GM03348 (cell line): ENCODE measurements at regions not wholly inside any gene's neighbourhood (a gene's known extent, or its start where the extent isn't known, plus 50 kb on each side); places are given as distances from the start of the nearest gene placed in this dataset.

ENCODE experiments used
- DNase-seq: peaks from one replicate; pipeline ENCODE4 v3.0.0; 2012; ENCODE audit warnings: low spot score

DNA sequence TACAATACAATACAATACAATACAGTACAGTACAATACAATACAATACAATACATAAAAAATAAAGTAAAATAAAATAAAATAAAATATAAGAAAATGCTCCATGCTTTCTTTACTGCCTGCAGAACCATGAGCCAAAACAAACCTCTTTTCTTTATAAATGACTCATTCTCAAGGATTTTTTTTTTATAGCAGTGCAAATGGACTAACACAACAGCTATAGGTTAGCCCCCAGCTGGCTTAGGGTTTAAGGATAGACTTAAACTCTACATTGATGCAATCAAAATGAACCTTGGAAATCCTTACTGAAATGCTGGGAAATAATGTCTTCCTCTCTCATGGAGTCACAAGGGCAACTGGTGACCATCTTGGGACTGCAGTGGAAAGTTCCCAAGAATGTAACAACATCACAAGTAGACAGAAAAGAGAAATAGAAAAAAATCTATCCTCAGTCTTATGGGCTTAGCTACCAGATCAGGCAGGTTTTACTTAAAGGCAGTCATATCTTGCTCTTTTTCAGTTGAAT is 348.9 kb downstream of the ARL4A start:
- no peak for DNase-seq

DNA sequence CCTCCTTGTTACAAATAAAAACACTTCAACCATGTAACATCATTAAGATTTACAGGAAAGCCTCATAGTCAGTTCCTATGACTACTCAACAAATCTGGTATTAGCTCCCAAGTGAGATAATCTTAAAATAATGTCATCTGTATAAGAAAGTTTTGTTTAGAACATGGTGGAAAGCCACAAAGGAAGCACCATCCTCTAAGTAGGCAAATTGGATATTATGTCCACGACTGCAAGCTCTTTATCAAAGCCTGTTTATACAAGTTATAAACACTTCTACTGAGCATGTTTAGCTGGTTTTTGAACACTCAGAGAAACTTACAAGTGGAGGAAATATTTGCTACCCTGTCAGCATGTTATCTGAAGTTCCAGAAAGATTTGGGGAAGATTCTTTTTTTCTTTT is 349.8 kb downstream of the ARL4A start:
- DNase-seq, result no peak

DNA sequence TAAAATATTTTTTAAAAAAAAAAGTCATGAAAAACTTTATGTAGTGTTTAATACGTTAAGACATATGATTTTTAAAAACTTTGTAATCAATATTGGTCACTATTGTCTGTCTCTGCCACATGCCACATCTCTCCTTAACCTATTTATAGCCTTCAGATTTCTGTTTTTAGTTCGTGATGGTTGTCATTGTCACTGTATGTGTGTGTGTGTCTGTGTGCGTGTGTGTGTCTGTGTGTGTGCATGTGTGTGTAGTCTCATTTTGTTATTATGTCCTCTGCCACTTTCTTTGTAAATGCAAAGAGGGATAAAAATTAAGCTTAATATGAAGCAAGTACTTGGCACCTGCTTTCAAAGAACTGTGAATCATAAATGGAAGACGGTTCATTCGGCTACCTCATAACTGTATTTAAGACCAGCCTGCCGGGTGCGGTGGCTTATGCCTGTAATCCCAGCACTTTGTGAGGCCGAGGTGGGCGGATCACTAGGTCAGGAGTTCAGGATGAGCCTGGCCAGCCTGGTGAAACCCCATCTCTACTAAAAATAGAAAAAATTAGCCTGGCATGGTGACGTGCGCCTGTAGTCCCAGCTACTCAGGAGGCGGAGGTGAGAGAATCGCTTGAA is 354.0 kb downstream of the ARL4A start:
- no peak for DNase-seq

DNA sequence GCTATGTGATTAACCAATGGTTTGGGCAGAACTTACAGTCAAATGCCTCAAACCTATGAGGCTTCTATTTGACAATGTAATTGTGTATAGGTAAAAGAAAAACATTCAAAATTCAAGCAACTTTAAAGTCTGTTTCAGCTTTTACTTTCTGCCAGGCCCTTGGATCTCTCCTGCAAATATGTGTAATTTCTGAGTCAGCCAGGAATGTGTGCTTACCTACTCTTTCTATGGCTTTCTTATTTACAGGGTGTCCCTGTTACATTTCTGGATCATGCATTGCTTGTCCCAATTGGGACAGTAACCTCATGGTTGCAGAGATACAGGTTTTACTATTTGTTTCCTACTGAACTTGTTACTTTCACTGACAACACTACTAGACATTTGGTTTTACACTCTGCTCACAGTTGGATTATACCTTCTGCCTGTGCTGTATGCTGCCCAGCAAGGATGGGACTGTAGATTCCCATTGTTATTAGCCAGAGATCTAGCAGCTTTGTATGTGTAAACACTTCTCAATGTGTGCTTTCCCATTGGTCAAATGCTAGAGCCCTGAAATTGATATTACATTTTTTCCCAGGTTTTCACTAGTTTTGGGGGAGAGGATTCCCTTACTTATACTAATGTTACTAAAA is 355.3 kb downstream of the ARL4A start:
- DNase-seq, result peak; percentile 8

DNA sequence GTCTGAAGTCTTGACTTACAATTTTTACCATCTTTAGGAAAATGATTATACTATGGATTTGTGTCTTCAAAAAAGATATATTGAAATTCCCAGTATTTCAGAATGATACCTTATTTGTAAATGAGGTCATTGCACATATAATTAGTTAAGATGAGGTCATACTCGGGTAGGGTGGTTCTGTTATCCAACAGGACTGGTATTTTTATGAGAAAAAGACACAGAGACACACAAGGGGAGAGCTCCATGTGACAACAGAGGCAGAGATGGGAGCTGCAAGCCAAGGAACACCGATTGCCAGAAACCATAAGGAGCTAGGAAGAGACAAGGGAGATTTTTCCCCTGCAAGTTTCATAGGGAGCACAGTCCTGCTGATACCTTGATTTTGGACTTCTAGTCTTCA is 356.9 kb downstream of the ARL4A start:
- DNase-seq, result no peak

DNA sequence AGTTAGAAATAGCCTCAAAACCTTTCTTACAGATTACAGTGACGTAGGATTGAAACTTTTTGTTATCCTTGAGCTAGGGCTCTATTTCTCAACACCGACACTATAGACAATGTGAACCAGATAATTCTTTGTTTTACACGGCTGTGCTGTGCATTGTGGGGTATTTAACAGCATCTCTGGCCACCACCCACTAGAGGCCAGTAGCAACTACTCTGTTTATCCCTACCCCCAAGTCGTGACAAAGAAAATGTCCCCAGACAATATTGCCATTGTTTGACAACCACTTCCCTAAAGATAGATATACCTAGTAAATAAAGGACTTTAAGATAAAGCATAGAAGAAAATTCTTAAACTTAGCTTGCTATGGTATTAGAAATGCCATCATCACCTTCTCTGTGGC is 359.6 kb downstream of the ARL4A start:
- no peak for DNase-seq

DNA sequence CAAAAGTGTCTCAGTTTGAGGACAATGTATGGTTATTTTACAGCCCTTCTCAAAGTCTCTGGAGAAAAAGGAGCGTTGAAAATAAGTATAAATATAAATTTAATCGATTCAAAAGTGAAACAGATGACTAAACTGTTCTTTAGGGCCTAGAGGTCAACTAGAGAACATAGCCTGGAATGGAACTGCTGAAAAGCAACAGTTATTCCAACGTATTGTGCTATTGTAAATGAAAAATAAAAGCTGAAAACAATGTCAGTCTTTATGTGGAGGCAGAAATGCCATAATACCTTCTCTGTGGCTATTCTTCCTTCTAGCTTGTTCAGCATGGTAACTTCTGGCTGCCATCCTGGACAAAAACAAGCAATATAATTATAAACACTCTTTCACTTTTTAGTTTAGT is 362.5 kb downstream of the ARL4A start:
- no peak for DNase-seq

DNA sequence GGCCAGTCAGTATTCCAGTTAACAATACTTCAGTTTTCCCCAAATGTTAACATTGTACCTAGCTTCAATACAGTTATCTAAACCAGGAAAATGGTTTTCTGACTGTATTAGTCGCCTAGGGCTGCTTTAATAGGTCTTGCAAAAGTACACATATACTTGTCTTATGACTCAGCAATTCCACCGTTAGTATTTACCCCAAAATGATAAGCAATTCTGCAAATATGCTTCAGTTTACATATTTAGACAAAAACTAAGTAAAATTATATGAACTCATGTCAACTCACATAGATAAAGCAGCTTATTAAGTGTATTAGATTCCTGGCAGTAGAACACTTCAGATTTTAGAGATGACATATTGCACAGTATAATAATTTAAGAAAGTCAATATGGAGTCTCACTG is 363.3 kb downstream of the ARL4A start:
- peak; percentile 55 for DNase-seq

DNA sequence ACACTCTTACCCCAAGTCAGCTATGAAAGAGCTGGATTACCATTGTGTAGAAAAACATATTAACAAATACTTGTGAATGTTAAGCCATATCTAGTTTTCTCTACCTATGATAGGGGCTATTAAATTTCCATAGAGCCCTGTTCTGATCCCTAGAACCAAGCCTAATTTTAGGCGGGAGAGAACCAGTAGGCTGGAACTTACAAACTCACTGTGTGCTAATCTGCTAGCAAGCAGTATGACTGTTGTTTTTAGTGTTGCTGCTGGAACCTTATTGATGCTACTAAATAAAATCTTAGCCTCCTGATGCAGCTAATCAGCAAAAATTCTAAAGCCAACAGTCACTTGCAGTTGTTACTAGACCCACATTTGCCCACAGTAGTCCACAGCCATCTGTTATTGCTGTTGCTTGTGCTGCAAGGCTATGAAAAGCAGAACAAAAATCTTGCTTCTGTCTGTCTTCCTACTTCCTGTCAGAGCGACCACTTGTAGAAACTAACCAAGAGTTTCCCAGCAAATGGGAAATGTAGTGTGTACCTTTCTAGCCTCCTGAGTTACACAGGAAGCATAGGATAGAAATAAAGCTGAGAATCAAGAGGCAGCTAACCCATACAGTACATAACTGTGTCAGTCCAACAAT is 368.4 kb downstream of the ARL4A start:
- DNase-seq, result no peak

DNA sequence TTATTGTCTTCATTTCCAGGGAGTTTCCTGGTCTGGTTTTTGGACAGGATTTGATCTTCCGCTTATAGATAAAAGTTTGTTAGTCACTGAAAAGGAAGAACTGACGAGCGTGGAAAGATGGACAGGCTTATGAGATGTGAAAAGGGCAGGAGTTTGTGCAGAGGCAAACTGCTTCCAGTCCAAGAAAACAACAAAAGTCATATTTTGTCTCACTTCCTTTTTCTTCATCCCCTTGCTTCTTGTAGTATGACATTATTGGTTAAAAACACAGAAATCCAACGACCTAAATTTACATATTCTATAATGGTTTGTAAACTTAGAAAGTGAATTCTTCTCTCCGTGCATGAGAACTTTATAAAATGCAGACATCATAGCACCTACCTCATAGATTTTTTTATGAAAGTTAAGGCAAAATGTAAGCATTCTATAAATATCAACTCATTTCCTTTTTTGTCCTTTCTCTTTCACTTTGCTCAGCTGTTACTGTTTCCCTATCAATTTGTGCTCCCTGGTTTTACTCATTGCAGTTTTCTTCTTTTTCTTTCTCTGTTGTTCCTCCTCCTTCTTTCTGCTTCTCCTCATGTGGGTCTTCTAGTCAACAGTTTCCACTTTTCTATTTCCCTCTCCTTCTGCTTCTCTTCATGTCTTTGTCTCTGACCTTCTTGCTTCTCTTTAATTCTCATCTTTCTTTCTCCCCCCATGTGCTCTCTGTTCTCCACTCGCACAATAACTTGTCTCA is 370.2 kb downstream of the ARL4A start:
- no peak for DNase-seq

DNA sequence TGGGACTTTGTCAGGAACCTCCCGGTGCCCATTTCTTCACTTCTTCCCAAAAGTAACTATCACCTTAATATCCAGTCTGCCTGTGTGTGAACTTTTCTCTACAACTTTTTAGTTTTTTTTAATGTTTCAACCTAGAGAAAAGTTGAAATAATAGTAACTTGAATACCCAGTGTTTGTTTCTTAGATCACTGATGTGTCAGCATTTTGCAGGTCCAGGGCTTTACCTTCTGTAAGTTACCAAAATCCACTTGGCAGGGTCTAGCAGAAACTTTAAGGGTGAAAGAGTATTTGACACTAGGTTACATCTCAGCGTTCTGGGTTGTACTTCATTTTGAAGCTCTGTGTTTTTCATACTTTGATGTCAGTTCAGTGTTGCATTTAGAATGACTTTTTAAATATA is 372.7 kb downstream of the ARL4A start:
- DNase-seq, result no peak

DNA sequence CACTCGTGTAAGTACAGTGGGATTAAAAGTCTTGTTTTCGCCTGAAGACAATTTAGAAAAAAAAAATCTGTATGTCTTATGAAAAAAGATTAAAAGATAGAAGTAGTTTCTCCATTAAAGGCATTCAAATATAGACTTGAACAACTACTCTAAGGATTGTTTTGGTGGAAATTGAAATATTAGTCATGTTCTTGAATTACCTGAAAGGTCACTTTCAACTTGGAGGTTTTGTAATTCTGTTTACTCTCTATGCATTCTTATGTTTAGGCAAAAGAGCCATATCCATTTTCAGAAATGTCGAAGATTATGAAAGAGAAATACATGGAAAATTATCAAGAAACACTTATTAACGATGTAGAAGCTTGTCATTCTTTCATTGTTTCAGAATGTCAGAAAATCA is 373.7 kb downstream of the ARL4A start:
- no peak for DNase-seq

DNA sequence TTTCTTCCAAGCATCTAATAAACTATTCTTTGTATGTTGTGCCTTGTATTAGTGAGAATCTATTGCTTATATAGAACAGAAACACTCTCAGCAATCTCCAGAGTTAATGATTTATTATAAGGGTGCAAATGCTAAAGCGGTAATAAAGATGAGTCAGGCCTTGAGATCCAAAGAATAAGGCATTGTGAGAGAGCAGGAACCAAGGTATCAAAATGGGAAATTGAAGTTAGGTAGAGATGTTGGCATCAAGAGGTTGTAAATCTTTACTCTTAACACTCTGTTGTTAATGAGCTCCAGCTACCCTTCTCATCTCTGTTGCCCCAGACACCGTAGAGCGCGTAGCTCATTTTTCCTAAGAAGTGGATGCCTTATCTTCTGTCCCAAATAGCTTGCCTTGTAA is 375.2 kb downstream of the ARL4A start:
- no peak for DNase-seq

DNA sequence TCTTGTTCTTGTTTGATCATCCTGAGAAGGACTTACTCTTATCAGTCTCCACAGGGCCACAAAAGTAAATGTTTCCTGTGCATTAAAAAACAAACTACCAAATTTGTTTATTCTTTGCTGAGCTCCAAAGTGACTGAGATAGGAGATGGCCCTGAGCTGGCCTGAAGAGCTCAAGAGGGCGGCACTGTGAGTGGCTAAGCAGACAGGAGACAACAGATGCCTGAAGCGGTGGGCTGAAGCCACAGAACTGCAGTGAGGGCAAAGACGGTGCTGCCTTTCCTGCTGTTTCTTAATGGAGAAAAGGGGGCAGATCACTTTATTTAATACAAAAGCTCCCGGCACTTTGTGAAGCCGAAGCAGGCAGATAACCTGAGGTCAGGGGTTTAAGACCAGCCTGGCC is 379.6 kb downstream of the ARL4A start:
- no peak for DNase-seq

DNA sequence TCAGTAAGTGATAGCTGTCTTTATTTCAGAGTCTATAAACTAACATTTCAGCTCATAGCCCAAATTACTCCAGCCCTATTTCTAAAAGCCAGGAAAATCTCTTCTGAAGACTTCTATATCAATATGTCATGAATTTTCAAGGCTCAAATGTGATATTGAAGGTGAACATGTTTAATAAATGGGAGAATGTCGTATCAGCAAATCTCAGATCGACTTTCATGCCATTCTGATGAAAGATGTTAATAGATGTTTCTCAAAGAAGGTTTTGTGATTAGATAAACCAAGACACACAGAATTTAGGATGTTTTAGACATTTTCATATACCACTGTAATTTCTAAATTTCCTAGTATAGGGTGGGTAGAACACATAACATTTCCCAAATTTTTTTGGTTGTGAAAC is 380.6 kb downstream of the ARL4A start:
- DNase-seq, result no peak

DNA sequence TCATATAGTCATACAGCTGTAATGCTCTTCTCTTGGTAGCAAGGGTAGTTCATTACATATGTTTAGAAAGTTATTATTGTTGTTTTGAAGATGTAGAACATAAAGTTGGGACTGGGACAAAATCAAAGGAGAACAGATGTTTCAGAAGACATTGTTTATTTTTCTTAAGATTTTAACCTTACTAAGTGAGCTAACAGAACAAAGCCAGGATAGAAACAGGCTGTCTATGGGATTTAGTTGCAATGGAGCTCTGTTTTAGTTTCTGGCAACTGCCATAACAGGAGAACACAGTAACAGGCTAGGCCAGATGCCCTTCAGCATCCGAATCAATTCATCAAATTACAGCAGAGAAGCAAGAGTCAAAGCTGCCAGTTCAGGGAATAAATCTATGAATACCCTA is 382.4 kb downstream of the ARL4A start:
- no peak for DNase-seq

DNA sequence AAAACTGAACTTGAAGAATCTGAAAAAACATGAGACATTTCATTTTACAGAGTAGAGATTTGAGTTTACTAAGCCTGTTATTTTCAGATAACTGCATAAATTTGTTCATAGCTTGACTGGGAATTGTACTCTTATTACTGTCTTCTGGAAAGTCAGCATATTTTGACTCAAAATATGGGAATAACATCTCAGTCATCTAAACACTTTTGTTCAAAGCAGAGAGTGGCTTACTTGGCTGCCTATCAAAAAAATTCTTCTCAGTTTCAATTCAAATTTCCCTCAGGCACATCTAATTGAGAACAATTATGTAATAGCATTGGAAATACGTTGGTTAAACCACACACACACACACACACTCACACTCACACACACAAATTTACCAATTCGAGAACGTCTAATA is 384.6 kb downstream of the ARL4A start:
- DNase-seq, result peak; percentile 6

DNA sequence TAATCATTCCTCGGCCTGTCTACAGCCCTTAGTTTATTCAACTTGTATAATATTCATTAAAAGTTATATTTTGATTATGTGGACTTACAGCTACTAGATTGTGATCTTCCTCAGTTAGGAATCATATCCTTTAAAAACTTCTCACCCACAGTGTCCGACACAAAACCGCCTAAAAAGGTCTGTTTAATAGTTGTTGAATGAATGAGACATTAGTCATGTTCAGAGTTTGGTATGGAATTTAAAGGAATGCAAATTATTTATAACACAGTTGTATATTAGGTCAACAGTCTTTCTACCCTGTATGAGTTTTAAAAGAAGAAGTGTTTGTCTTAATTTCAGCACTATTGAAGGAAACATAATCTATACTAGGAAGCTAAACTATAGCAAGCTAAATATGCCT is 390.0 kb downstream of the ARL4A start:
- DNase-seq, result peak; percentile 41

DNA sequence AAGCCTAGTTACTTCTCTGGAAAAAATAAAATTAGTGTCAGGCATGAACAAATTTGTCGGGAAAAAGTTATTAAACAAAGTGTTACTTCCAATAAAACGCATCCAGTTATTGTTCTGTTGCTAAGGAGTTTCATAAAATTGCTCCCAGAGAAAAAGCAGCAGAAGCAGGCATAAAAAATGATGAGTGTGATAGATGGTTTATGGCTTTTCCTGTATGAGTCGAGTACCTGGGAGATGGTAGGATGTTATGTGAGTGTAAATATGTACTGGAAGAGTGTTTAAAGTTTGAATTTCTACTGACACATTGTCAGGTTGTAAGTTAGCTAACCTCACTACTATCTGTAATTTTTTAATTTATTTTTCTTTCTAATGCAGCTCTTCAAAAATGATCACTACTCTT is 390.7 kb downstream of the ARL4A start:
- DNase-seq, result no peak

DNA sequence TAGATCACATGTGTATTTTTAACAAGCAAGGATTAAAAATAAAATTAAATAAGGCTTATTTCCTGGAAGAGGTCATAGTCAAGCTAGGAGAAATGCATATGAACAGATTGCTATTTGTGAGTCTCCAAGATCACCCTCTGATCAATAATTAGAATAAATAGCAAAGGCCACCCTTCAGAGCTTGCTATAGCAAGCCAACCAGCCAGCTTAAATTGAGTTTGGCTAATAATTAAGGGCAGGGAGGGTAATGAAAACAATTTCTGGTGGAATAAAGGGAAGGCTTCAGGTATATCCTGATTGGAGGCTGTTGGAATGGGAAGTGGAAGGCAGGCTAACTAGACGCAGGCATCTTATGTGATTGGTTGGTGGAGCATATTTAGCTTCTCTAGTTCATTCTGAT is 403.5 kb downstream of the ARL4A start:
- no peak for DNase-seq

DNA sequence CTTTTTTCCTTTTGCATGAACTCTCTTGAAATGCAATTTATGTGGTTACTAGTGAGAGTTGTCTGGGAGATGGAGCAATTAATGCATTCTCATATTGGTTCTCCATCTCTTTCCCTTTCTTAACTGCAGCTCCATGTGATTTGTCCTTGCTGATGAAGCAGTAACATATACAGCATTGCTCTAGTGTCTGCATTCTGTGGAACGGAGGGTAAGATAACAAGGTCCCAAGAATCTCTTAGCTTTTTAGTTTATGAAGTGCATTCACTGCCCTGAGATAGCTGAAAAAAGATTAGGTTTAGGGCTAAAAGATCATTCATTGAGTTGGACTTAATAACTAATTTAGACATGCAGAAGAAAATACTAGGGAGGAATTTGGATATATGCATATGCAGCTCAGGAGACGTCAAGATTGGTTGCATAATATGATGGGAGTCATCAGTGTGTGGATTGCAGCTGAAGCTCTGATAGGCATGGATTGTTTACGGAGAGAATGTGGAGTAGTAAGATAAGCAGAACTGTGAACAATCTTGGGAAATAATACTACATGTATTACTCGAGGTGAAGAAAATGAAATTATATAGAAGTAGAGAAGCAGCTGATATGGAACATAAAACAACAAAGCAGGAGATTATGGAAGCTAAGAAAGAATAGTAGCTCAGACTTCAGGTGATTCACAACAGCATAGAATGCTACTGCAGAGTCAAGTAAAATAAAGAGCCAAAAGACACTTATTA is 404.7 kb downstream of the ARL4A start:
- DNase-seq, result no peak

DNA sequence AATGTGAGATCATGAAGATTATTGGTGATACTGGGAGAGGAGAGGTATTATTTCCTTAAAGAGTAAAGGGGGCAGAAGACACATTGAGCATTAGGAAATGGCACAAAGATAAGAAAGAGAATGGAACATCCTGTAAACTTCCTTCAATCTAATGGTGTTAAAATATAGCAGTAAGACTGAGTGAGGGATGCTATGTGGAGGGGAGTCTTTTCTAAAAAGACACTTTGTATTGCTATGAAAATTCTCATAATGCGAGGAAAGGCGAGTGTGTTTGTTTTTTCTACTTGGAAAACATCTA is 405.2 kb downstream of the ARL4A start:
- DNase-seq, result no peak

DNA sequence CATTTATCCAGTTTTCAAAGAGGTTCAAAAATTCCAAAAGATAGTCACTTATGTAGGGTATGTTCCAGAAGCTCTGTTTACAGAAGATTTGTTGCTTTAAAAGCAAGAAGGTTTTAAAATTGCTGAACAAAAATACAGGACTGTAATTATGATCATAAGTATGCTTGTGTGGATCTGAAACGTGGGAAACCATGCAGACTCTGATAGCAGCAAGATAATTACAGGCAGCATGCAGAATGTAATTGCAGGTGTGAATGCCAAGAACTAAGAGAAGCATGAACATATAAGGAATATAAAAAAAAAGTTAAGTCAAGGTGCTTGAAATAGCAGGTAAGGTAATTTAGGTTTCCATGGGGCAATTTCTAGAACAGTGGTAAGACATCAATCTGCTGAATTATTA is 405.7 kb downstream of the ARL4A start:
- no peak for DNase-seq
